Gastrocnemius medialis (tissue), 4 donors: ENCODE measurements at regions not wholly inside any gene's neighbourhood (a gene's known extent, or its start where the extent isn't known, plus 50 kb on each side); places are given as distances from the start of the nearest gene placed in this dataset.

Experiments
- ATAC-seq, 2 donors: fragments of 150-250 bp; one replicate each; pipeline ENCODE4 v1.9.1; 2016
- DNase-seq, 2 donors: peaks; one replicate each; pipeline ENCODE4 v3.0.0-alpha.2; 2019
- H3K27ac ChIP-seq, 4 donors: fragments of 200-600 bp; sonication (generic); 1 replicate in 1 of 4; 2 replicates in 3 of 4; pipeline ENCODE4 v1.5.1; 2016 to 2018; ENCODE audit warnings: mild to moderate bottlenecking in 2 of 4, moderate library complexity in 1 of 4
- H3K27me3 ChIP-seq, 3 donors: fragments of 200-600 bp; sonication (generic) in 2 of 3; 1 replicate in 1 of 3; 2 replicates in 2 of 3; pipeline versions ENCODE4 v1.5.1 to v1.6.0; 2016 to 2019; ENCODE audit warnings: mild to moderate bottlenecking in 1 of 3, moderate library complexity in 1 of 3
- H3K36me3 ChIP-seq, 2 donors: fragments of 200-600 bp; sonication (generic) in 1 of 2; one replicate each; pipeline ENCODE4 v1.5.1; 2017 to 2018
- H3K4me1 ChIP-seq, 2 donors: fragments of 200-600 bp; sonication (generic) in 1 of 2; one replicate each; pipeline ENCODE4 v1.5.1; 2016 to 2017; ENCODE audit warnings: mild to moderate bottlenecking in 2 of 2
- H3K4me3 ChIP-seq, 4 donors: fragments of 200-600 bp; sonication (generic) in 3 of 4; 1 replicate in 1 of 4; 2 replicates in 3 of 4; pipeline ENCODE4 v1.5.1; 2016 to 2019; ENCODE audit warnings: mild to moderate bottlenecking in 2 of 4
- H3K9me3 ChIP-seq, 3 donors: fragments of 200-600 bp; sonication (generic) in 2 of 3; 1 replicate in 1 of 3; 2 replicates in 2 of 3; pipeline ENCODE4 v1.5.1; 2016 to 2019
- CTCF ChIP-seq, 5 experiments: fragments of 450-650 bp in 3 of 5; fragments of 200-600 bp in 2 of 5; sonication (generic) in 2 of 5; IDR thresholded peaks in 4 of 5; conservative IDR thresholded peaks in 1 of 5; 1 replicate in 4 of 5; 2 replicates in 1 of 5; pipeline ENCODE4 v1.5.1; 2016 to 2019; ENCODE audit warnings: antibody characterized with exemption in 5 of 5, mild to moderate bottlenecking in 3 of 5, moderate library complexity in 3 of 5
- POLR2A ChIP-seq, 2 donors: fragments of 450-650 bp; IDR thresholded peaks; one replicate each; pipeline ENCODE4 v1.6.1; 2017; ENCODE audit warnings: antibody characterized with exemption in 2 of 2, mild to moderate bottlenecking in 2 of 2, moderate library complexity in 2 of 2
- in situ Hi-C, 4 donors: fragments of 200-750 bp; cut with MboI; loops; one replicate each; pipeline versions ENCODE4 v1.15.0 to v1.8.0; 2017; ENCODE audit warnings: low sequenced_read_pairs in 4 of 4
- intact Hi-C: fragments of 100-400 bp; cut with DNase I; formaldehyde crosslinking; loops from one replicate; pipeline ENCODE4 v1.15.1; 2023; ENCODE audit warnings: low total_unique reads

- DNase-seq (no peak), ATAC-seq (no peak)
- no peak overlapping the region for H3K4me3 ChIP-seq
- no peaks in the 10 kb centered on the region for H3K36me3 ChIP-seq
- in situ Hi-C loops, result no loop called here
- no peaks in the 10 kb centered on the region for H3K27me3 ChIP-seq
- no peaks in the 10 kb centered on the region for H3K4me1 ChIP-seq
- H3K27ac ChIP-seq, result no peak overlapping the region
- H3K9me3 ChIP-seq, result no peaks in the 10 kb centered on the region
- intact Hi-C loops, result no loop called here
- TF ChIP-seq POLR2A (IDR thresholded peaks at IDR 0.05) (no peak), CTCF (IDR thresholded peaks at IDR 0.05 in 4 of 5, conservative IDR thresholded peaks at IDR 0.05 in 1 of 5) (no peak)
Measured at GRCh38 chr3:180743813-180744590, 64.7 kb upstream of the CCDC39 start.

- Histone ChIP-seq H3K27ac (no peak overlapping the region), H3K27me3 (no peaks in the 10 kb centered on the region), H3K36me3 (no peaks in the 10 kb centered on the region), H3K9me3 (no peaks in the 10 kb centered on the region), H3K4me3 (no peak overlapping the region), H3K4me1 (no peaks in the 10 kb centered on the region)
- TF ChIP-seq POLR2A (IDR thresholded peaks at IDR 0.05), result no peak
- no peak for TF ChIP-seq CTCF (IDR thresholded peaks at IDR 0.05 in 4 of 5, conservative IDR thresholded peaks at IDR 0.05 in 1 of 5)
- no peak for ATAC-seq
- intact Hi-C loops (no loop called here), in situ Hi-C loops (no loop called here)
- no peak for DNase-seq
Measured at GRCh38 chr3:180747805-180748361, 68.6 kb upstream of the CCDC39 start.

DNA sequence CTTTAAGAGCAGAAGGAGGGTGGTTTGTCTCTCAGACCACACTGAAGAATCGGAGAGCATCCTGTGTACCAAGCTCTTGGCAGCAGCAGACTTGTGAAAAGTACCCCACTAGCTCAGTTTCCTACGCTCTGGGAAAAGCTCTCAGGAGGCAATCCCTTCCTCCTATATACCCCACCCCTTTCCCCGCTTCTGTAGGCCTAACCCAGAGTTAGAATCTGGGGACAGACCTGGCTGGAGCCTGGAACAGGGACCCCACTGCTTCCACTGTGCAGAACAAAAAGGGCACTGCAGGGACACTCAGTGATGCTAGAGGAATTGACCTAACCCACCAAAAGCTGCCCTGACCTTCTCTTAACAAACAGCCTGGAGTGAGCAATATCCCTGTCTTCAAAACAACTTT is 70.0 kb upstream of the CCDC39 start:
- TF ChIP-seq CTCF (IDR thresholded peaks at IDR 0.05 in 4 of 5, conservative IDR thresholded peaks at IDR 0.05 in 1 of 5) (no peak), POLR2A (IDR thresholded peaks at IDR 0.05) (no peak)
- no peaks in the 10 kb centered on the region for H3K9me3 ChIP-seq
- no peak overlapping the region for H3K4me3 ChIP-seq
- no peaks in the 10 kb centered on the region for H3K4me1 ChIP-seq
- in situ Hi-C loops, result no loop called here
- H3K27me3 ChIP-seq, result no peaks in the 10 kb centered on the region
- DNase-seq, result no peak
- intact Hi-C loops, result no loop called here
- ATAC-seq, result no peak
- no peaks in the 10 kb centered on the region for H3K36me3 ChIP-seq
- H3K27ac ChIP-seq, result no peak overlapping the region

DNA sequence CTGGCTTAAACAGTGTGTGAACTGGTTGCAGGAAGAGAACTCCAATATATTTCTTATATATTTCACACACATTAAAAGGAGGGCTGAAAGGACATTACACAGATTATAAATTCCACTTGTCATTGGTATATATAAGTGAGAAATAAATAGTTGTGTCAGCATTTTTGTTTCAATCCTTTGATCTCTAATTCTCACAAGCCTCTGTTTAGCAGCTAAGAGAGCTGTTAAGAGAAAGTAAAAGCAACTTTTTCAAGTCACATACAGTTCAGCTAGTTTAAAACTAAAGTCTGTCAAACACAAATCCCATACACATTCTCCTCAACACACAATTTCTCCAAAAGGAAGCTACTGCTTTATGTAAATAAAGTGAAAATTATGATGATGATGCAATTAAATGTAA is 70.5 kb upstream of the CCDC39 start:
- H3K4me3 ChIP-seq, result no peak overlapping the region
- TF ChIP-seq POLR2A (IDR thresholded peaks at IDR 0.05), result no peak
- no peak for TF ChIP-seq CTCF (IDR thresholded peaks at IDR 0.05 in 4 of 5, conservative IDR thresholded peaks at IDR 0.05 in 1 of 5)
- no peak overlapping the region for H3K27ac ChIP-seq
- DNase-seq, result no peak
- in situ Hi-C loops, result no loop called here
- no peaks in the 10 kb centered on the region for H3K27me3 ChIP-seq
- H3K36me3 ChIP-seq, result no peaks in the 10 kb centered on the region
- H3K9me3 ChIP-seq, result no peaks in the 10 kb centered on the region
- H3K4me1 ChIP-seq, result no peaks in the 10 kb centered on the region
- no peak for ATAC-seq
- intact Hi-C loops, result no loop called here
